ENCODE measurements at regions not wholly inside any gene's neighbourhood (a gene's known extent, or its start where the extent isn't known, plus 50 kb on each side); places are given as distances from the start of the nearest gene placed in this dataset.
"Not testable (repeated sequence)": the region's sequence is repeated elsewhere in the genome, so short reads cannot be mapped to it uniquely, and the experiment has no call there.

DNA sequence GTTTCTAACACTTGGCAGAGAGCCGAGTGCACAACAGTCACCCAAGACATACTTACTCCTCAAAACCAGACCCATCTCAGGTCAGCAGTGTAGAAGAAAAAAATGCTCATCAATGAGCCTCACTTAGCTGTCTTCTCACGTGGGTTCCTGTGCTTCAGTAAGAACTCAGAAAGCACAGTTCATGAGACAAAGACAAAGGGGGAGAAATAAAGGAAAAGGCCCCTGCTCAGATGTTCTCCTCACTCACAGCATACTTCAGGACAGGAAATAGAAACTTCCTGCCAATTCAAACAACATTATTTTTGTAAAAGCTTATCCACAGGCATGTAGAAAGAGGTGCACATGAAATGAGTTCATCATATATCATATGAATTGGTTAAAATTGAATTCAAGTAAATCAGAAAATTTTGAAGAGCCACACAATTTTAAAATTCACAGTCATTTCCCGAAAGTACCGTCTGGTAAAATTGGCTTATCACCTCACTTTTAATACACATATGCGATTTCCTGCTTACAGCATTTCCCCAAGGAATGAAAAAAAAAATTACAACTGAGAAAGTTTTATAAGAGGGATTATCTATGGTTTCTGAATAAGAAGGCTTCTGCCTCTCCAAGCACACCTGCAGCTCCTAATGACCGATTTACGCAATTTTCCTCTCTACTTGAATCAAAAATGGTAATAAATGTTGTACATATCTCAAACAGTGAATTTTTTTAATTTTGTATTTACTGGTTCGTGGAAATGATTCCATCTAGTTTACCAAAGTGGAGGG is 328.3 kb downstream of the TMEM167A start:
- no peak for DNase-seq

DNA sequence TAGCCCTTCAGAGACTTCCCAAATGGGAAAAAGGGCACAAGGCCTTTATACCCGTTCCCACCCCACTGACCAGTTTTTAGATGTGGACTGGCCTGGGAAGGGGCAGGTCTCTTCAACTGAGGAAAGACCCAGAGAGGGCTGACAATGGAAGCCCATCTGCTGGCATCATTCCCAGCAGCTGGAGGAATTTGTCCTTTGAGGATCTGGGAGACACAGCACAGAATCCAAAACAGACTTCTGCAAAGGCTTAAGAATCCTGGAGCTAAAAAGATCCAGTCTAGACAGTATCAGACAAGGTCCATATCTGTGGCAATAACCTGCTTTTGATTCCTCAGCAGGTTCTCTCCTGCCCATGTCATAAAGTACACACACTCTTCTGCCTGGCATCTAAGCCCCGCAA is 329.2 kb downstream of the TMEM167A start:
- DNase-seq = no peak

DNA sequence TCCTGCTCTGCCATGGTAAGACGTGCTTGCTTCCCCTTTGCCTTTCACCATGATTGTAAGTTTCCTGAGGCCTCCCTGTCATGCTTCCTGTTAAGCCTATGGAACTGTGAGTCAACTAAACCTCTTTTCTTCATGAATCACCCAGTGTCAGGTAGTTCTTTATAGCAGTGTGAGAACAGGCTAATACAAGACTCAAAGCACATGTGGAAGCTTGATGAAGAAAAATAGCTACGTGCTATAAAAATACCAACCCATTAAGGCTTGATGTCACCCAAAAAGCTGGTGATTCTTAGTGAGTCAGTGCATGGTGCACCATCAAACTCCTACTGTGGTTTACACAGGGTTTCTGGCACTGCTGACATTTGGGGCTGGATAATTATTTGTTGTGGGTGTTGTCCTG is 332.2 kb downstream of the TMEM167A start:
- no peak for DNase-seq

DNA sequence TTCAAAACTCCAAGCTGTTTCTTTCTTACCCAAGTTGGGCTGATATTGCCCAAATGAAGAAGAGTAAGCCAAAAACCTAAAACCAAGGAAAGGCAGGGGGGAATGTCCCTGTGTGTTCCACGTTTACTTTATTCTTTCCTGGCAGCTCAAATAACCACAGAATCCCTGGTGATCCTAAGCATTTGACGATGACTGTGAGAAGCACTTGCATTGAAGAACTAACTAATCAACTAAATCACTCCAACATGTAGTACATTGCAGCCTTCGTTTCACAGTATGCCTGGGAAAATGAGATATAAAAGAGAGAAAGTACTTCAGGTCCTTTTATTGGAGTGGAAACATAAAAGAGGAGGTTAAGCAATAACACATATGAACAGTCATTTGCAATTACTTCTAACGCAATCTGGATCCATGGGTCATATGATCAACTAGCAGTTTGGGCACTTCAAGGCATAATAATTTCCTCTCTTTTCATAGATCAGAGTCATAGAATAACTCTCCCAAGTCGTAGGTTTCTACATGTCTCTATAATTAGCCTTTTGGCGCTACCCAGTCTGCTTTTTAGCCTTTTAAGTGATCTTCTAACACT is 338.4 kb downstream of the TMEM167A start:
- no peak for DNase-seq

DNA sequence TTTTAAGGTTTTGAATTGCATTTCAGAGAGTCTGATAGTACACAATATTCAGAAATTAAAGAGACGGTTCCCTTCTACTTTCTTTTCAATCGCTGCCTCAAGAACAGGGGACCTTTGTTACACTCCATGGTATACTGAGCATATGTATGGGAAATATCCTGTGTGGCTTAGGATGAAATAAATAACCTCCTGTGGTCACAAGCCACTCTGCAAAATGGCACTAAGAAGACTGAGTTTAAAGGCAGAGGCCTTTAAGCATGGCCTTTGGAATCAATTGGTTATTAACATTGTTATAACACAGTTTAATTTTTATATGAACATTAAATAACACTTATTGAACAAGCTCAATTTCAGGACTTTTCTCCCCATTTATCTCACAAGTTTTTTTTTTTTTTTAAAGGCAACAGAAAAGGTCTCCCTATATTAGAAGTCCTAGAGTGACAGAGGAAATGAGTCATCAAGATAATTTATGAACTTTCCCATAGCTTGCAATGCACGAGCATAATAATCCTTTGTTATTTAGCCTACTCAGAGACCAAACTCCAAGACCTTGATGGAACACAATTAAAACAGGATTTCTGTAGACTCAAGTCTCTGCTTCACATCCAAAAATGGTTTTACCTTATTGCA is 341.9 kb downstream of the TMEM167A start:
- no peak for DNase-seq

DNA sequence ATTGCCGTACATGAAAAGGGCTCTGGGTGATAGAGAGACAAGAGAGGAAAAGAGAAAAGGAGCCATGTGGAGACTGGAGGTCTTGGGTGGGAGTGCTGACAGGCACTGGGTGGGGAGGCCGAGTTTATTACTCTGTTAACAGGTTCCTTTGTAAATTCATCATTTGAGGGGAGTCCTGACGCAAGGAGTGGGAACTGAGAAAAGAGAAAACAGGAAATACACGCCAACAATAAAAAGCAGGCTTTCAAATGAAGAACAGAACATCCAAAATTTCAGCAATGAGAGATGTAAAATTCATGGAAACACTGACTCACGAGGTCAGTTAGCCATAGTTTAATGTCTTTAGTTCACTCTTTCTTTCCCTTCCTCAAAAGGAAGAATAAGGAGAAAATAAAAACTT is 342.8 kb downstream of the TMEM167A start:
- DNase-seq = no peak

DNA sequence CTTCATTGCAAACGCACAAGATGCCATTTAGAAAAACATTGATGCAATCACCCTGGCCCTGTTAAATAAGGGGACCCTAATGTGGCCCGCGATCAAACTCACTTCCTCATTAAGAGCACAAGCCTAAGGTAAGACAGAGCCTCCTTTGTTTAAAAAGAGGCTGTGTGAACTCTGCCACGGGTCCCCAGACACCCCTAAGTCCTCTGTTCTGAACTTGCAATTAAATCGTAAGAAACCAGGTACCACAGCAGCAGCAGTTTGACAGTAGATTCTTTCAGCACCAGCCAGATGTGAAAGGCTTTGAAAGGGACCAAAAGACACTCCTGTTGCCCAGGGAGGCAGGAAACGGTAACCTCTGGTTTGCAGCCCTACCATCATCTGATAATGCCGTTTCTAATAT is 346.3 kb downstream of the TMEM167A start:
- no peak for DNase-seq

DNA sequence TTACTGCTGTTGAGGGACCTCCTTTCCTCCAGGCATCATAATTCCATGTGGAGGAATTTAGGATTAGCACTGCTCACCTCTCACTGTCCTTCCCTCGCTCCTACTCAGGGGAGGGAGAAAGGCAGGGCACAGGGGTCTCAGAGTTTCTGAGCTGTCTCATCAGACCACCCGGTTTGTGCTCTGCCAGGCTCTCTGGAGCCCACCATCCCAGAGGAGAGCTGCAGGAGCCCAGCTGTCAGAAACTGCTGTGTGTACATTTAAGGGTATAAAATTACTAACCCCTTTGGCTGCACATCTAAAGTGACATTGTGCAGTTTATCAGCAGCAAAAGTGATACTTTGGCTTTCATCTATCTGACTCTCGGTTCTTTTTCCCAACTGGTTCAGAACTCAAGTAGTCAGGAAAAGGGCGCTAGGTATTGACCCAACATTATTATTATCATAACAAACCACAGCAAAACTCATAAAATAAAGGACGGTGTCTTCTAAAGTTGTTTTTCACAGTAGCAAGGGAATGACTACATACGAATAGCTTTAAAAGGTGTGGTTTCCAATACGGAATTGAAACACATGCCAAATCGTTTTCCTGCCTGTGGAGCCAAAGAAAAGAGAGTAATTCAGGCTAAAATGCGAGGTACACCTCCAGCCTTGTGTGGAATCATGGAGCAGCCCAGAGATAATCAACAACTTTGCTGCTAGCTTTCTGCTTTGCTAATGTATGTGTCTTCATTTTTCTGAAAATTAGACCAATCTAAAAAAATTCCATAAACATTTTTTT is 348.1 kb downstream of the TMEM167A start:
- DNase-seq = no peak

DNA sequence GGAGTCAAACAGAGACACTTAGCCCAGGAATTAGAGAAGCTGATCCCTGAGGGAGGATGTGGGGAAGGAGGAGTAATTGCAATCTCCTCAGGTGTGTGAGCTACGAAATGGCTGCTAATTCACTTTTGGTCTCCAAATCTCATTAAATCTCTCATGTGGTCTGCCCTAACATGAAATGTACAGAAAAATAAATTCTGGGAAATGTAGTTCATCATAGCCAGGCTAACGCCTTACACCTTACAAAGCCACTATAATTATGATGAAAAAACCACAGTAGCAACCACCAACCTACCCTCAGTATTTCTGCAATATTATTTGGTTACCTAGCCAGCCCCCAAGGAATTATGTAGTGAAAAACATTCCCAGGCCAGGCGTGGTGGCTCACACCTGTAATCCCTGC is 354.0 kb downstream of the TMEM167A start:
- DNase-seq = no peak

DNA sequence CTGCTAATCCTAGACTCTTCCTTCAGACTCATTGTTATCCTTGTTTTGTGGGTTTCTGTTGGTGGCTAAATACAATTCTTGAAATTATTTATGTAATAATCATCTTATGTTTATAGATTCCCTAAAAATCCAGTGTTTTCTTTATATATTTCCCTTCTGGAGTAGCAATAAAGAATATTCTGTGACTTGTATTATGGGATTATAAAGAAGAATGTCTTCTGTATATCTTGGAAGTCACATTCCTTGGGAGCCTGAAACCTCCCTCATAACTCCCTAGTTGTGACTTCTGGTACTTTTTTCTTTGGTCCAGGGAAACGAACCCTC is 356.1 kb downstream of the TMEM167A start:
- DNase-seq = no peak

DNA sequence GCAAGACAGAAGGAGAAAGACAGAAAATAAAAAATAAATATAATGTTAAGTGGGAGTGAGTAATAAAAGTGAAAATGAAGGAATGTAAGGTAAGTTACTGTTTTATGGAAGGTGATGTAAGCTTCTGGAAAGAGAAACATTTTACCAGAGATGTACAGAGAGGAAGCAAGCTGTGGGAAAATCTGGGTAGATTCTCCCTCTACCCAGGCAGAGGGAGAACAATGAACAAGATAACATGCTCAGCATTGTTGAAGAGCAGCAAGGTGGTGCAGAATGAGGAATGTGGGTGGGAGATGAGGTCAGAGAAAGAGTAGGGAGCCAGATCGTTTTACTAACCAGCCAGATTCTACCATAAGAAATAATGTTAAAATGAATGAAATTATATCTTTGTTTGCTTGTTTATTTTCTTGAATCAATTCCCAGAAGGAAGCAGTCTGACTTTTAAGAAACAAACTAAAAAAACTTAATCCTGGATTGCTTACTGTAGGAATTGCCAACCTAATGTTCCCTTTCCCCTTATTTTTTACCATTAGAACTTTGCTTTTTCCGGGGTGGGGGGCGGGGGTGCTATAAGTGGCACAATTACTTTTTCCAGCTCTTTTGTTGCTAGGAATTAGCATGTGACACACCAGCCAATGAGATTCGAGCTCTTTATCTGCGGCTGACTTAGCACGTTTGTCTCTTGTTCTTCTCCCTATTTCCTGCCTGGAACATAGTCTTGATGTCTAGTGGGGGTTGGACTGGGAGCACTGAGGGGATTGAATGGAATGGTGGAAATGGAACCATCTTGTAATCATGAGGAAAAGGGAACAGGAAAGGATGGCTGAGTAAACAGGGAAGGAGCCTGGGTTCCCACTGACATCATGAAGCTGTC is 356.7 kb downstream of the TMEM167A start:
- DNase-seq = no peak

DNA sequence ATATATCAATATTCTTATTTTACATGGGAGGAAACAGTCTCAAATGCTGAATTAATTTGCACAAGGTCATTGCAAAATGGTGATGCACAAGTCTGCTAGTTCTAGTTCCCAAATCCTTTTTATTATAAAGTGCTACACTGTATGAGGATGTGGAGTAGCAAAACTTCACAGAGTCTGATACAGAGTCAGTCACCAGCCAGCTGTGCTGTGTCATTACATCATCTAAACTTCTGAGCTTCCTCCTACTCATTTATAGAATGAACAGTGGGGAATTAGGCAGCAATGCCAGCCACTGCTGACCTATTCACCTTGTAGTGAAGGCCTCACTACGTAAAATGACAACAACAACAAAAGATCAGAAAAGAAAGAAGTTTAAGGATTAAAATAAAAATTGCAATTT is 357.8 kb downstream of the TMEM167A start:
- DNase-seq = no peak

DNA sequence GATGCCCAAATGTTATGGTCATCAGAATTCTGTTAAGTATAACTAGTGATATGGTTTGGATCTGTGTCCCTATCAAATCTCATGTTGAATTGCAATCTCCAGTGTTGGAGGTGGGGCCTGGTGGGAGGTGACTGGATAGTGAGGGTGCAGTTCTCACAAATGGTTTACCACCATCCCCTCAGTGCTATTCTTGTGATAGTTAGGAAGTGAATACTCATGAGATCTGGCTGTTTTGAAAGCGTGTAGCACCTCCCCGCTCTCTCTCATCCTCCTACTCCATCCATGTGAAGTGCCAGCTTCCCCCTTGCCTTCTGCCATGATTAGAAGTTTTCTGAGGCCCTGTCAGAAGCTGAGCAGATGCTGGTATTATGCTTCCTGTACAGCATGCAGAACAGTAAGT is 359.5 kb downstream of the TMEM167A start:
- no peak for DNase-seq

DNA sequence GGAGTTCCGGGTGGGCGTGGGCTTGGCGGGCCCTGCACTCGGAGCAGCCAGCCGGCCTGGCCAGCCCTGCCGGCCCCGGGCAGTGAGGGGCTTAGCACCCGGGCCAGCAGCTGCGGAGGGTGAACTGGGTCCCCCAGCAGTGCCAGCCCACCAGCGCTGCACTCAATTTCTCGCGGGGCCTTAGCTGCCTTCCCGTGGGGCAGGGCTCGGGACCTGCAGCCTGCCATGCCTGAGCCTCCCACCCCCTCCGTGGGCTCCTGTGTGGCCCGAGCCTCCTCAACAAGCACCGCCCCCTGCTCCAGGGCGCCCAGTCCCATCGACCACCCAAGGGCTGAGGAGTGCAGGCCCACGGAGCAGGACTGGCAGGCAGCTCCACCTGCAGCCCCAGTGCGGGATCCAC is 362.5 kb downstream of the TMEM167A start:
- not testable (repeated sequence) for DNase-seq

DNA sequence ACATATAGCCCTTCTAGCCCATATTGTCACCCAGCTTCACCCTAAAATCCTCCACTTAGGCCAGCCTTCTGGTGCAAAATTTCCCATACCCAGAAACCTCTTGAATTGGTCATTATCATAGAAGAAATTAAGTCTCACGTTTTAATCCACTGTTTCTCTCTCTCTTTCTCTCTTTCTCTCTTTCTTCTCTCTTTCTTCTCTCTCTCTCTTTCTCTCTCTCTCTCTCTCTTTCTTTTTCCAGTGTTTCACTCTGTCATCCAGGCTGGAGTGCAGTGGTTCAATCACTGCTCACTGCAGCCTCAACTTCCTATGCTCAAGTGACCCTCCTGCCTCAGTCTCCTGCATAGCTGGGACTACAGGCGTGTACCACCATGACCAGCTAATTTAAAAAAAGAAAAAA is 363.4 kb downstream of the TMEM167A start:
- DNase-seq = no peak

DNA sequence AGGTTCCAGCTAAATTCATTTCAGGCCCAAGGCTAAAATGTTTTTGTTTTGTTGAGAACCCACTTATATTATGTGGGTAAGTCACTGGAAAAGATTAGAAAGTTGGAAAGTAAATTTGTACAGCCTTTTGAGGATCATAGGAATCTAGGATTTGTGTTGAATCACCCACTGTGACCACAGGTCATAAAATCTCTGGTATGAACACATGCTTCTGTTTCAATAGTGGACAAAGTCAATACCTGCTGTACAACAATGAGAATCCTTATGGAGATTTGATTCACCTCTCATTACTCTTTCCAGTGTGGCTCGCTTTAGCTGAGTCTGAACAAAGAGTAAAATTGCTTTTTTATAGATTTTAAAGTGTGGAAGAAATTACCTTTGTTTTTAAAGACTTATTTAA is 369.5 kb downstream of the TMEM167A start:
- DNase-seq = no peak

DNA sequence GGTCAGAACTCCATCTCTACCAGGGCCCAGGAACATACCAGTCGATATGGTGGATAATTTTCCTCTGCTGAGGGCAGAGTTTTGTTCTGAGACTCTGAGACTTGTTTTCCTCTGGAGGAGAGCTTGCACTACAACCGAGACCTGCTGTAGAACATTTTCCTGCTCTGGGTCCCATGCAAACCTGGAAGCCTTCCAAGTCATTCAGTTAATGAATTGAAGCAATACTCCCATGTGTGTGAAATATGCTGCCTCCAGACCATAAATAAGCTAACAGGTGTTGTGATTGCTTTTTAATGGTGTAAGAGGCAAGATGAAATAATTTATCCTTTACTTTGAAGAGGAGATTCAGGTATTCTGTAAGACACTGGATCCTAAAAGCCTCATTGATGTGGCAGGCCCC is 372.8 kb downstream of the TMEM167A start:
- DNase-seq = no peak

DNA sequence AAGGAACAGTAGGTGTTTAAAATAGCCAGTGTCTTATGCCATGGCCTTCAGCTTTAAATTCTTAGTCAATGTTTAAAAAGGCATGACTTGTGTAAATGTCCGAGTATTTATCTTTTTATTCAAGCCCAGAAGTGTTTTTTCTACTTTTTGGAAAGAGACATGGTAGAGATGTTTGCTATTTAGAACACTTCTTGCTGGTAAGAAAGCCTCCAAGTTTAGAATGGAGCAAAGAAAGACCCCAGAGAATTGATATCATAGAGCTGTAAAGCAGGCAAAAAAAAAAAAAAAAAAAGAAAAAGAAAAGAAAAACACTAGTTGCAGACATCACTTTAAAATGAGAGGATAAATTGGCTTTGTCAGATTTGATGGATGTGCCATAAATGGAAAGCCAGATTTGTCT is 375.1 kb downstream of the TMEM167A start:
- DNase-seq = no peak

DNA sequence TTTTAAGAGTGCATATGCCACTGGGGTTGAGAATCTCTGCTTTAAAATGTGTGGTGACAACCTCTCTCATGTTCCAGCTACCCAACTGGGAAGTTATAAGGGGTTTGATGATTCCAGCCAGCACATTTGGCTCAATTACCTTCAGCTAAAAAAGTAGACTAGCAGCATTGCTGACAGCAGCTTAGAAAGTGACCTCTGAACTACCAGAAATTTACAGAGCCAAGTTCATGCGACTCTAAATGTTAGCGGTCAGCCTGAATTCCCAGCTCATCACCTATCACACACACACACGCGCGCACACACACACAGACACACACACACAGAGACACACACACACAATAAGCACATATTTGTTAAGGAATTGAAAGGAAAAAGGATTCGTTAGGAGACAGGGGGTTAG is 377.5 kb downstream of the TMEM167A start:
- DNase-seq = no peak

DNA sequence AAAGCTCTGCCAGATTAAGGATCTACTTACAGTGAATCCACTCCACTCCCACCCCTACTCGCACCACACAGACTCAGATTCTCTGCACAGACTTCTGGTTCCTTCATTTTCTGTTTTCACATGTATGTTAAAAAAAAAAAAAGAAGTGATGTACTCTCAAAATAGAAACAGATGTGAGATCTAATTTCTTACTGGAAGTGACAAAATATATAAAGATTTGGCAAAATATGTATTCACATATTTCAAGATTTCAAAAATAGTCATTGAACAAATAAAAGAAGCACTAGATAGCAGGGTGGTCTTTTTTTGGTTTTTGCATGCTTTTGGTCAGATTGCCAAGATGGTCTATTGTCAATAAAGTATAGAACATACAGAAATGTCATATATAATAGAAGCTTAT is 379.2 kb downstream of the TMEM167A start:
- no peak for DNase-seq

DNA sequence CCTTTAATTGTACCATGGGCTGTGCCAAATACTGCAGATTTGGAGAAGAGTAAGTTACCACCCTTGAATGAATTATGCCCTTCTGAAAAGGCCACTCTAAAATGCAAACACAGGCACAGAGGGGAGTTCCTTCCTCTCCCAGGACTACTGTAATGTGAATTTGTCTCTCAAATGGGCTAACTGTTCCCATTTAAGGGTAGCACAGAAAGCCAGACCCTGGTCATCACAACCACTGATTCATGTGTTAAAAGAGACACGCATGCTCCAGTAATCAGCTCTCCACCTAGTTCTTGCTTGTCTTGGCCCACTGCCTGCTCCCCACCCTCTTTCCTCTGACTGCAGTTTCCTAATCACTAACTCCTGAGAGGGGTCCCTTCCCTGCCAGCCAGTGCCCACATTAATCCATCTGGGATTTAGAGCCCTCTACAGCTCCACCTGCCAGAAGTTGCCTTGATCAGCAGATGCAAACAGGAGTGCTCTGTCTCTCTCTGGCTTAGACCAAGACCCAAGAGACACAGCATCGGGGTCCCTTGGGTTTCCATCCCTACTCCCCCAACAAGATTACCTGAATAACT is 382.4 kb downstream of the TMEM167A start:
- DNase-seq = no peak

DNA sequence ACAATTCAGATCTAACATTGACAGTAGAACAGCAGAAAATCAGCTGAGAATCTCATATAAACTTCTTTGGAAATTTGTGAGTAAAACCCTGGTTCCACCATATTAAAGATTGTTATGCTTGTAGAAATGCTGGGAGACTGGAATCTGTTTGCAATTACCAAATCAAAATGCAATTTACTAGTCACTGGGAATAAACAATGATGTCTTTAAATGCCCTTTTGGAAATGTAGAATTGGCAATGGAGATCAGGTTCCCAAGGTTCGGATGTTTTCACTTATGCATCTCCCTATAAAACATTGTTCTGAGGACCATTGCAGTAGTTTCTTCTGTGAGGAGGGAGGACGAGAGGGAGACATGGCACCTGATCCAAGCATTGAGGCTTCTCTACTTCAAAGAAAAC is 384.4 kb downstream of the TMEM167A start:
- no peak for DNase-seq

DNA sequence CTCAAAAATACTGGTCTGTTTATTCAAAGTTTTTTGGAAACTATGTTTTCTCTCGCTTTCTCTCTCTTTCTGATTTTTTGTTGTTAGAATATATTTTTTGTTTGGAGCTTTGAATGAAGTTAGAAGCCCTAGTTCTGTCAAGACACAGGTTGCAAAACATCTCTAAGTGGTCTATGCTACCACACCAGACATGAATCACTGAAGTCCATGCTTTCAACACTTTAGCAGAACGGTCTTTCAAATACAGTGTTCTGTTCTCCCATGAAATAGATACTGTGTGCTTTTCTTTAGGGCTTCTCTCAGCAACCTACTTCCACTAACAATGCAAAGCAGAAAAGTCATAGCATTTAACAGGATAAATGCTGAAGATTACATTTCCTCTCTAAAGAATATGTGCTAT is 392.5 kb downstream of the TMEM167A start:
- DNase-seq = no peak

Data from CD4-positive, alpha-beta T cell treated with Interleukin-4 for 4 hours (primary cell).